ENCODE measurements at regions not wholly inside any gene's neighbourhood (a gene's known extent, or its start where the extent isn't known, plus 50 kb on each side); places are given as distances from the start of the nearest gene placed in this dataset.

DNA sequence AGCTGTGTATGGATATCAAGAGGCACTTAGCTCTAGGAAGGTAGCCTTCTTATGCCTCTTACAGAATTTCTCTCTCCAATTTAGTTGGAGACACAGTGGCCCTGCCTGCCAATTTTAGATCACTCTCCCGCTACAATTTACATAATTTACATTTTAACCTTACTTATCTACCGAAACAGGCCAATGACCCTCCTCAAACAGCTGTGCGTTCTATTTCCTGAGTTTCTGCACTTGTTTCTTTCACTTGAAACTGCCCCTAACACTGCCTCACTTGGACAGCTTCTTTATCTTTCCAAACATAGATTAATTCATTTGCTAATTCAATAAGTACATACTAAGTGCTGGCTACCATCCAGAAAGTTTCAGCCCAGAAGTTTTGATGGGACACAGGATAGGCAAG is 52.9 kb upstream of the HDDC2 start:
- WGBS: 83% methylated on average over 3 of the region's 3 CpGs
- H3K9ac ChIP-seq (ENCODE audit: low read depth, low read length): no peak overlapping the region
- no peaks in the 10 kb centered on the region for H3K36me3 ChIP-seq (ENCODE audit: insufficient read depth, low read length)
- H3K9me3 ChIP-seq (ENCODE audit: insufficient read depth, low read depth, low read length): no peaks in the 10 kb centered on the region
- H3K4me3 ChIP-seq (ENCODE audit: low read length): no peak overlapping the region
- peaks cover 11% of the 10 kb centered on the region for H3K4me1 ChIP-seq (ENCODE audit: insufficient read depth, low read length)
- H3K27me3 ChIP-seq (ENCODE audit: insufficient read depth, low read length): 0 out of 2 replicates have a peak, but pooled peaks cover 3% of the 10 kb centered on the region
- H3K27ac ChIP-seq (ENCODE audit: low read depth, low read length): no peak overlapping the region

DNA sequence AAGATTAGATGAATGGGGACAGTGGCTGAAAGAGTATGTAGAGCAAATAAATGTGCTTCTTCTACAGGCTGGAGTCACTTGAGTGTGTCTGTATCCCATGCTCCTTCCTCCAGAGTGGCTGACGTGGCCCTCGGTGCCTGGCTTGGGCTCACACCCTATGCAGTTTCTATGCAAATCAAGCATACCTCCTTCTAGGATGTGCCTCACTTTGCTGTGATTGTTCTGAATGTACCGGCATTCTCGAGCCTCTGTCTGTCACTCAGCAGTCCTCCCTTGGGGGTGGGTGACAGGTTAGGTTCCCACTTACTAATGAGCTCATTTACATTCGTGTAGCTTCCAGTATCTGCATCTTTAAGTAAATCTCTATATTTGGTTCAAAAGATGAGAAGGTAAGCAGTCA is 55.1 kb upstream of the HDDC2 start:
- Histone ChIP-seq H3K9ac (ENCODE audit: low read depth, low read length) (no peak overlapping the region), H3K9me3 (ENCODE audit: insufficient read depth, low read depth, low read length) (no peaks in the 10 kb centered on the region), H3K27ac (ENCODE audit: low read depth, low read length) (no peak overlapping the region), H3K4me3 (ENCODE audit: low read length) (no peak overlapping the region), H3K4me1 (ENCODE audit: insufficient read depth, low read length) (peaks cover 13% of the 10 kb centered on the region), H3K36me3 (ENCODE audit: insufficient read depth, low read length) (no peaks in the 10 kb centered on the region), H3K27me3 (ENCODE audit: insufficient read depth, low read length) (peaks cover 13% of the 10 kb centered on the region)
- WGBS: 10% methylated on average over 4 of the region's 5 CpGs

DNA sequence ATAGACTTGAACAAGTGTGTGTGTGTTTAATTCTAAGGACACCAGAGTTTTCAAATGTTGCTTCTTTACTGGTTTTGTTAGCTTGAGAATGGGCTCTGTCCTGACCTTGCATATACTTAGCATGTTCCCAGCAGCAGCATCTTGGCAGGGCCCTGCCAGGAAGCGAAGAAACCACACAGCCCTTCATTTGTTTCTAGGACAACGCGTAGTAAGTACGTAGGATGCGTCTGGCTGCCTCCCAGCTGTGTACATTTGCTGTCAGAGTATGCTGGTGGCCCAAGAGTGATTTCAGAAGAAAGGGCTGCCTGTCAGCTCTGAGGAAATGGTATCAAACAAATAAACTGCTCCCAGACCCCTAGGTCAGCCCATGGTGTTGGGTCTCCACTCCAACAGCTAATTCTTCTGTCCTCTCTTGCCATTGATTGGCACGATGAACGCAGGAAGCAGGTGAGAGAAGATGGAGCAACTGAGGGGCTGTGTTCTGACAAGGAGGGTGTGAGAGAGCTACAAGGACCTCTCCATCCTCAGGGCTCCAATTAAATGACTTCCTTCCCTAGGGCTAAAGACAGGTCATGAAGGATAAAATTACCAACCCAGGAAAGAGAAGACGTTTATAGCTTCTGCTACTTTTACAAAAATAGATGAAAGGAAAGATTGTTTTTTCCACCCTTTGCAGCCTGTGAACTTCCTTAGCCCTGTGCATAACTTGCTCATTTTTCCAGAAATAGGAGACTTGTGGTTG is 55.9 kb upstream of the HDDC2 start:
- Histone ChIP-seq H3K9me3 (ENCODE audit: insufficient read depth, low read depth, low read length) (no peaks in the 10 kb centered on the region), H3K9ac (ENCODE audit: low read depth, low read length) (no peak overlapping the region), H3K27me3 (ENCODE audit: insufficient read depth, low read length) (peaks cover 21% of the 10 kb centered on the region), H3K36me3 (ENCODE audit: insufficient read depth, low read length) (no peaks in the 10 kb centered on the region), H3K4me1 (ENCODE audit: insufficient read depth, low read length) (peaks cover 21% of the 10 kb centered on the region), H3K27ac (ENCODE audit: low read depth, low read length) (no peak overlapping the region), H3K4me3 (ENCODE audit: low read length) (no peak overlapping the region)
- WGBS: 87% methylated on average over 6 of the region's 8 CpGs

DNA sequence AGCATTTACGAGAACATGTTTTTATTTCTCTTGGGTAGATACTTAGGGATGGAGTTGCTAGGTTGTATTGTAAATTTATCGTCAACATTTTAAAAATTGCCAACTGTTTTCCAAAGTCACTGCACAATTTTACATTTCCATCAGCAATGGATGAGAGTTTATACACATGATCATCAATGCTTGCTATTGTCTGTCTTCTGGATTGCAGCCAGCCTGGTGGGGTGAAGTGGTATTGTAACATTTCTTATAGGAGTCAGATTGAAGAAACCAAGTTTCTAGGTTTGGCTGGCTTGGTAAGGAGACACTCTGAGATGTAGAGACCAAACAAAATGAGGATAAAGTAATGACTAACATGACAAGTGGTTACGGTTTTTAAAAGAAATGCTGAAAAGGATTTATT is 57.1 kb upstream of the HDDC2 start:
- Histone ChIP-seq H3K36me3 (ENCODE audit: insufficient read depth, low read length) (no peaks in the 10 kb centered on the region), H3K27ac (ENCODE audit: low read depth, low read length) (no peak overlapping the region), H3K27me3 (ENCODE audit: insufficient read depth, low read length) (peaks cover 25% of the 10 kb centered on the region), H3K4me3 (ENCODE audit: low read length) (no peak overlapping the region), H3K4me1 (ENCODE audit: insufficient read depth, low read length) (peaks cover 24% of the 10 kb centered on the region), H3K9ac (ENCODE audit: low read depth, low read length) (no peak overlapping the region), H3K9me3 (ENCODE audit: insufficient read depth, low read depth, low read length) (no peaks in the 10 kb centered on the region)
- WGBS: 100% methylated on average over 2 of the region's 3 CpGs

DNA sequence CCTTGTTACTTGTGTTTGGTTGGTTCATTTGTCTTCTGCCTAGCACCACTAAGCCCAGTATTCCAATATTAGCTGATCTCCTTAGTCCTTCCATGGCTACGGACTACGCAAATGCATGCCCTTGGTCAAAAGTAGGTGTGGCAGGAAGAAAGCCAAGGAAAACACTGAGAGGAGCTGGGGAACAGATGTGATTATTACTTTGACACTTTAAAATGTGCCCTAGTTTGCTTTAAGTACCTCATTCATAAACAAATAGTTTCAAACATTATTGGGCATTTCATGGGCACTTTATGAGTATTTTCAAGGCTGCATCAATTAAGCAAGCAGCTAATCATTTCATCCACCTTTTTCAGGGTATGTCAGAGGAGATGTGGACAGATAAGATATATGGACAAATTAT is 60.1 kb upstream of the HDDC2 start:
- Histone ChIP-seq H3K27ac (ENCODE audit: low read depth, low read length) (no peak overlapping the region), H3K4me1 (ENCODE audit: insufficient read depth, low read length) (peaks cover 26% of the 10 kb centered on the region), H3K27me3 (ENCODE audit: insufficient read depth, low read length) (peaks cover 49% of the 10 kb centered on the region), H3K9me3 (ENCODE audit: insufficient read depth, low read depth, low read length) (no peaks in the 10 kb centered on the region), H3K9ac (ENCODE audit: low read depth, low read length) (no peak overlapping the region), H3K36me3 (ENCODE audit: insufficient read depth, low read length) (no peaks in the 10 kb centered on the region), H3K4me3 (ENCODE audit: low read length) (no peak overlapping the region)
- 82% methylated on average over 2 of the region's 2 CpGs for WGBS

DNA sequence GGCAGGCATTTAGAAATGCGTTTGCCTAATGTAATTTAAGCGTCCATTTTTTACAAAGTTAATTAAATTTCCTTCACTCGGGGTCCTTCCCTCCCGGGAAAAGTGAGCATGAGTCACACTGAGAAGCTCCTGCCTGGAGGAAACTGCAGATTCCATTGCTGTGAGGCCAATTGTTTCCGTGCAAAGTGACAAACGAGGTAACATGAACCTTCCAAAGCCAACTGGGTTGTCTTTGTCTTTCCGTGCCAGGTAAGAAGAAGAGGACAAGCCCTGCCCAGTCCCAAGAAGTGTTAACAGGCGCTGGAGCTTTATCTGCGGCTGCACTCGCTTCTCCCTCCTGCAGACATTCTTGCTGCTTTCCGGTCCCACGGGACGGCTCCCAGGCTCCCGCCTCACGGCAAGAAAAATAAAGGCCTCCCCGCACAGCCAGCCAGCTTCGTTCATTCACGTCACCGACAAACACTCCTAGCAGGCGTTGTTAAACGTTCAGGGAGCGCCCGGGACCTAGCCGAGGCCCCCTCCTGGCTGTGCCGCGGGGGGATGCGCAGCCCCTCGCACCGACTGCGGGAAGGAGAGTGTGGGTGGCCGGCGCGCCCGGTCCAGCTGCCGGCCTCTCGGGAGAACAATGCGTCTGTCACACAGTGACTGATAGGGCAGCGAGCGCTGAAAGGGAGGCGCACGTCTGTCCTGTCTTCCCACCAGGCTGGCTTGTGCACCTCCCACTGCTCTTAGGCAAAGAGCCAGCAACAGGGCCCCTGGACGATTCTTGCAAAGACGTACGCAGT is 61.5 kb upstream of the HDDC2 start:
- peak overlapping the region; percentile 75 for H3K9ac ChIP-seq (ENCODE audit: low read depth, low read length)
- peak overlapping the region; percentile 92 for H3K27ac ChIP-seq (ENCODE audit: low read depth, low read length)
- peak overlapping the region; percentile 61 for H3K4me3 ChIP-seq (ENCODE audit: low read length)
- WGBS: under 1% methylated on average over 44 of the region's 44 CpGs
- no peaks in the 10 kb centered on the region for H3K9me3 ChIP-seq (ENCODE audit: insufficient read depth, low read depth, low read length)
- H3K36me3 ChIP-seq (ENCODE audit: insufficient read depth, low read length): no peaks in the 10 kb centered on the region
- H3K4me1 ChIP-seq (ENCODE audit: insufficient read depth, low read length): peaks cover 20% of the 10 kb centered on the region
- peaks cover 47% of the 10 kb centered on the region for H3K27me3 ChIP-seq (ENCODE audit: insufficient read depth, low read length)

DNA sequence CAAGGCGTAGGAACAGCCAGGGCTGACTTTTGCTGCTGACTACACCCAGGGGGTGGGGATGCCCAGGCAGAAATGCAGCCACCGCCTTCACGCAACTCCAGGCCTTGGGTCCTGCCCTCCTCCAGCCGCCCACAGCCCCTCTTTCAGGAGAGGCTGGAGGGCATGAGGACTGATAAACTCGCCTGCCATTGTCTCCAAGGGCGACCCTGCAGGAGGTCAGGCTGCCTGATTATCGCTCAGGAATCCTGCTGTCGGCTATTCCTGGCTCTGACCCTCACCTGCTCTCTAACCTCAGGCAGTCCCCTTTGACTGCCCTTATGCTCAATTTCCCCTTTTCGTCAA is 62.0 kb upstream of the HDDC2 start:
- H3K9me3 ChIP-seq (ENCODE audit: insufficient read depth, low read depth, low read length): no peaks in the 10 kb centered on the region
- peak overlapping the region; percentile 75 for H3K9ac ChIP-seq (ENCODE audit: low read depth, low read length)
- H3K36me3 ChIP-seq (ENCODE audit: insufficient read depth, low read length): no peaks in the 10 kb centered on the region
- H3K4me1 ChIP-seq (ENCODE audit: insufficient read depth, low read length): peaks cover 22% of the 10 kb centered on the region
- peak overlapping the region; percentile 61 for H3K4me3 ChIP-seq (ENCODE audit: low read length)
- peak overlapping the region; percentile 92 for H3K27ac ChIP-seq (ENCODE audit: low read depth, low read length)
- peaks cover 47% of the 10 kb centered on the region for H3K27me3 ChIP-seq (ENCODE audit: insufficient read depth, low read length)
- under 1% methylated on average over 9 of the region's 9 CpGs for WGBS

DNA sequence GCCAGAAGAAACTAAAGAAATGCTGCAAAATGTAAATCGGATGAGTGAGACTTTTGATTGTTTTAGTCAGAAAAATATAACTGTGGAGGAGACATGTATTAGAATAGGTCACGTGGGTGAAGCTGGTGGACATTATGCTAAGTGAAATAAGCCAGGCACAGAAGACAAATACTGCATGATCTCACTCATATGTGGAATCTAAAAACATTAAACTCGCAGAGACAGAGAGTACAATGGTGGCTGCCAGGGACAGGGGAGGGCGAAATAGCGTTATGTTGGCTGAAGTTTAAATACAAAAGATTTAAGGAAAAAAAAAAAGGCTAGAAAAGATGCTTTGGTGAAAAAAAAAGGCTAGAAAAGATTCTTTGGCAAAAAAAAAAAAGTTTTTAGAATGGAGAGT is 63.5 kb upstream of the HDDC2 start:
- H3K9ac ChIP-seq (ENCODE audit: low read depth, low read length): no peak overlapping the region
- peaks cover 47% of the 10 kb centered on the region for H3K27me3 ChIP-seq (ENCODE audit: insufficient read depth, low read length)
- no peaks in the 10 kb centered on the region for H3K9me3 ChIP-seq (ENCODE audit: insufficient read depth, low read depth, low read length)
- WGBS: 87% methylated on average over 5 of the region's 5 CpGs
- H3K27ac ChIP-seq (ENCODE audit: low read depth, low read length): no peak overlapping the region
- H3K36me3 ChIP-seq (ENCODE audit: insufficient read depth, low read length): no peaks in the 10 kb centered on the region
- H3K4me3 ChIP-seq (ENCODE audit: low read length): no peak overlapping the region
- H3K4me1 ChIP-seq (ENCODE audit: insufficient read depth, low read length): peaks cover 25% of the 10 kb centered on the region

DNA sequence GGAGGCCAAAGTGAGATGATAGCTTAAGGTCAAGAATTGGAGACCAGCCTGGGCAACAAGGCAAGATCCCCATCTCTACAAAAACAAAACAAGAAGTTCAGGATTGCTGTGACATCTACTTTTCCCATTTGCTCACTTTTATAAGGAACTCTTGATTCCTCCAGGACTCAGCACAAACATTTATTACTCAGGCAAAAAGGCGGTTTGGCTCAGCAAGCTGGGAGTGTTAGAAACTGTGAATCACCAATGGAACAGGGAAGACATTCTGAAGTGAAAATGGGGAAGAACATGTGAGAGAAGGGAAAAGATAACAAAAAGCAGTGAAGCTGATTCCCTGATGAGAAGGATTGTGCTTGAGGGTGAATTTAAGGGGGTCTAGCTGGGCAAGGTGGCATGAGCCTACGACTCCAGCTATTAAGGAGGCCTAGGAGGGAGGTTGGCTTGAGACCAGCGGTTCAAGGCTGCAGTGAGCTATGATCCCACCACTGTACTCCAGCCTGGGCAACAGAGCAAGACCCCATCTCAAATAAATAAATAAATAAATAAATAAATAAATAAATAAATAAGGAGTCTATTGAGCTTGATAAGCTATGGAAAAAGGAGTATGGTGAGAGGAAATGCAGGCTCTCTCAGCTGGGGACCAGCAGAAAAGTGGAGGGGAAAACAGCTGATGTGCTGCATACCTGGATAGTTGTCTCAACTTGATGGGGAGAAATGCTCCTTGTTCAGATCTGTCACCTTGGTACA is 65.4 kb upstream of the HDDC2 start:
- Histone ChIP-seq H3K9me3 (ENCODE audit: insufficient read depth, low read depth, low read length) (no peaks in the 10 kb centered on the region), H3K4me1 (ENCODE audit: insufficient read depth, low read length) (peaks cover 19% of the 10 kb centered on the region), H3K36me3 (ENCODE audit: insufficient read depth, low read length) (no peaks in the 10 kb centered on the region), H3K27me3 (ENCODE audit: insufficient read depth, low read length) (peaks cover 33% of the 10 kb centered on the region), H3K9ac (ENCODE audit: low read depth, low read length) (no peak overlapping the region), H3K27ac (ENCODE audit: low read depth, low read length) (no peak overlapping the region), H3K4me3 (ENCODE audit: low read length) (no peak overlapping the region)
- WGBS: 96% methylated on average over 3 of the region's 3 CpGs

DNA sequence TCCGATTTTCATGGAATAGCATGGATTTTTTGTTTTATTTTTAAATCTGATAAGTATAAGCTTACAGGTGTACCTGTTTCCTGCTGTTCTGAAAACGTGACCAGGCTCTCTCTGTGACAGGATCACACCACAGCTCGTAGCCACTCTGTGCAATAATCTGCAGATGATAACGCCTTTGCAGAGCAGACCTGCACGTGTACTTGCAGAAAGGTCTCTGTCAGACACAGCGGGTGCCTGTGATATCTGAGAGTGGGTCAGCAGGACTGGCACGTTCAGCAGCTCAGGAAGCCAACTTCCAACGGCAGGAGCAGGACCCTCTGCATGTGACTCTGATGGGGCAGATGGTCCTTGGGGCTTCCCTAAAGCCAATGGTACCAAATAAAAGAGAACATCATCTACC is 68.6 kb upstream of the HDDC2 start:
- no peaks in the 10 kb centered on the region for H3K9me3 ChIP-seq (ENCODE audit: insufficient read depth, low read depth, low read length)
- H3K27ac ChIP-seq (ENCODE audit: low read depth, low read length): no peak overlapping the region
- H3K4me1 ChIP-seq (ENCODE audit: insufficient read depth, low read length): peaks cover 4% of the 10 kb centered on the region; the same call in 1 of the 2 replicates
- H3K9ac ChIP-seq (ENCODE audit: low read depth, low read length): no peak overlapping the region
- peaks cover 11% of the 10 kb centered on the region for H3K27me3 ChIP-seq (ENCODE audit: insufficient read depth, low read length)
- H3K36me3 ChIP-seq (ENCODE audit: insufficient read depth, low read length): no peaks in the 10 kb centered on the region
- no peak overlapping the region for H3K4me3 ChIP-seq (ENCODE audit: low read length)
- WGBS: 84% methylated on average over 8 of the region's 8 CpGs

DNA sequence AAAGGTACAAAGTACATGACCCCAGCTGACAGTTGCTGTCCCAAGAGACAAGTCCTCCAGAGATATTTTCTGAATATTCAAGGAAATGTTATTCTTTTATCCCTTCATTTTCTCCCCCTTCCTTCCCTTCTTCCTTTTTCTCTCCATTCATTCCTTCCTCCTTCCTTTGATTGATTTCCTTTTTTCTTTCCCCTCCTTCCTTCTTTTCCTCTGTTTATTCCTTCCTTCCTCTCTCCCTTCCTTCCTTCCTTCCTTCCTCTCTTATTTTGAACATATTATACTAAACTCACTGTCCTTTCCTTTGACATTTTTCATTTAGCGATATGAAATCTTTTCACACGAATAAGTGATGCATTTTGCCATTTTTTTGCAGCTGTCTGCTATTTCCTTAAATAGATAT is 73.2 kb upstream of the HDDC2 start:
- Histone ChIP-seq H3K9me3 (ENCODE audit: insufficient read depth, low read depth, low read length) (no peaks in the 10 kb centered on the region), H3K27me3 (ENCODE audit: insufficient read depth, low read length) (no peaks in the 10 kb centered on the region), H3K4me3 (ENCODE audit: low read length) (no peak overlapping the region), H3K36me3 (ENCODE audit: insufficient read depth, low read length) (no peaks in the 10 kb centered on the region), H3K27ac (ENCODE audit: low read depth, low read length) (no peak overlapping the region), H3K9ac (ENCODE audit: low read depth, low read length) (no peak overlapping the region), H3K4me1 (ENCODE audit: insufficient read depth, low read length) (0 out of 2 replicates have a peak, but pooled peaks cover 5% of the 10 kb centered on the region)
- WGBS: 91% methylated on average over 2 of the region's 2 CpGs
